Transverse colon (tissue), 4 donors: ENCODE measurements at regions not wholly inside any gene's neighbourhood (a gene's known extent, or its start where the extent isn't known, plus 50 kb on each side); places are given as distances from the start of the nearest gene placed in this dataset.

Source experiments
- DNase-seq: peaks from one replicate; pipeline ENCODE4 v3.0.0-alpha.2; 2019
- H3K27ac ChIP-seq, 4 donors: fragments of 200-600 bp; sonication (generic); 2 replicates each; pipeline ENCODE4 v1.5.1; 2016 to 2018; ENCODE audit warnings: inconsistent platforms in 4 of 4
- H3K27me3 ChIP-seq: fragments of 200-600 bp; sonication (generic); 2 replicates; pipeline ENCODE4 v1.5.1; 2017; ENCODE audit warnings: inconsistent platforms
- H3K36me3 ChIP-seq, 4 donors: fragments of 200-600 bp; sonication (generic); 2 replicates each; pipeline ENCODE4 v1.5.1; 2017 to 2019; ENCODE audit warnings: inconsistent platforms in 4 of 4
- H3K4me1 ChIP-seq, 4 donors: fragments of 200-600 bp; sonication (generic); 2 replicates each; pipeline ENCODE4 v1.5.1; 2017 to 2020; ENCODE audit warnings: inconsistent platforms in 4 of 4
- H3K4me3 ChIP-seq, 4 donors: fragments of 200-600 bp; sonication (generic); 1 replicate in 1 of 4; 2 replicates in 3 of 4; pipeline versions ENCODE4 v1.5.1 to v1.6.1; 2017 to 2019; ENCODE audit warnings: inconsistent platforms in 4 of 4
- H3K9me3 ChIP-seq, 2 donors: fragments of 200-600 bp; sonication (generic); 2 replicates each; pipeline ENCODE4 v1.5.1; 2017 to 2019; ENCODE audit warnings: inconsistent platforms in 2 of 2
- CTCF ChIP-seq, 5 experiments: fragments of 200-600 bp in 3 of 5; fragments of 450-650 bp in 2 of 5; sonication (generic) in 3 of 5; IDR thresholded peaks; 1 replicate in 2 of 5; 2 replicates in 3 of 5; pipeline ENCODE4 v1.5.1; 2016 to 2017; ENCODE audit warnings: antibody characterized with exemption in 5 of 5, inconsistent platforms in 3 of 5, mild to moderate bottlenecking in 2 of 5, moderate library complexity in 1 of 5
- EP300 ChIP-seq: sonication (generic); formaldehyde crosslinking; IDR thresholded peaks from one replicate; pipeline ENCODE4 v1.6.1; 2017; ENCODE audit warnings: antibody characterized with exemption, low read depth
- POLR2A ChIP-seq: fragments of 450-650 bp; IDR thresholded peaks from one replicate; pipeline ENCODE4 v1.6.1; 2016; ENCODE audit warnings: antibody characterized with exemption, mild to moderate bottlenecking, moderate library complexity
- POLR2AphosphoS5 ChIP-seq, 3 donors: sonication (generic); formaldehyde crosslinking; IDR thresholded peaks; one replicate each; pipeline ENCODE4 v1.6.1; 2016; ENCODE audit warnings: antibody characterized with exemption in 3 of 3
- WGBS, 2 donors: methylation state at CpG; one replicate each; pipeline ENCODE4 v1.1.5; 2018; ENCODE audit warnings: low coverage in 1 of 2; 5-methylcytosine and 5-hydroxymethylcytosine counted together
- in situ Hi-C, 4 donors: fragments of 200-750 bp; cut with MboI; loops; one replicate each; pipeline versions ENCODE4 v1.15.0 to v1.15.1; 2017; ENCODE audit warnings: low sequenced_read_pairs in 3 of 4, low pct_ligation_motif_present in 1 of 4, low pct_unique_long_range_greater_than_20kb in 1 of 4
- intact Hi-C: fragments of 100-400 bp; cut with DNase I; formaldehyde crosslinking; loops from one replicate; pipeline ENCODE4 v1.15.1; 2023; ENCODE audit warnings: low total_unique reads

- peaks cover 0 to 2% (median 0%) of the 10 kb centered on the region in 4 donors for H3K4me1 ChIP-seq
- no peak overlapping the region for H3K27ac ChIP-seq
- 75 to 85% methylated on average over 4 to 6 of the region's 6 CpGs for WGBS, 2 donors
- H3K27me3 ChIP-seq: no peaks in the 10 kb centered on the region
- no peaks in the 10 kb centered on the region for H3K36me3 ChIP-seq
- in situ Hi-C loops: no loop called here
- no peak for TF ChIP-seq CTCF (IDR thresholded peaks at IDR 0.05)
- no peak for TF ChIP-seq EP300
- no peak for TF ChIP-seq POLR2A
- TF ChIP-seq POLR2AphosphoS5 (IDR thresholded peaks at IDR 0.05): no peak
- no peaks in the 10 kb centered on the region for H3K9me3 ChIP-seq
- no peak for DNase-seq
- no peak overlapping the region for H3K4me3 ChIP-seq
- intact Hi-C loops: no loop called here
These were observed 138.5 kb downstream of the ZNF621 start for GRCh38 chr3:40663280-40663679.

- H3K4me1 ChIP-seq: peaks cover 0 to 10% (median 3%) of the 10 kb centered on the region in 4 donors
- no peak overlapping the region for H3K4me3 ChIP-seq
- in situ Hi-C loops: no loop called here
- intact Hi-C loops: no loop called here
- no peaks in the 10 kb centered on the region for H3K27me3 ChIP-seq
- H3K9me3 ChIP-seq: peaks cover 0 to 1% of the 10 kb centered on the region in 2 donors
- 84 to 92% methylated on average over 3 to 5 of the region's 5 CpGs for WGBS, 2 donors
- TF ChIP-seq POLR2AphosphoS5 (IDR thresholded peaks at IDR 0.05) (no peak), POLR2A (no peak), CTCF (IDR thresholded peaks at IDR 0.05) (no peak), EP300 (no peak)
- no peak for DNase-seq
- no peaks in the 10 kb centered on the region for H3K36me3 ChIP-seq
- no peak overlapping the region for H3K27ac ChIP-seq
These were observed 144.4 kb downstream of the ZNF621 start for GRCh38 chr3:40669176-40669575.

- intact Hi-C loops (no loop called here), in situ Hi-C loops (no loop called here)
- TF ChIP-seq POLR2AphosphoS5 (IDR thresholded peaks at IDR 0.05) (no peak), CTCF (IDR thresholded peaks at IDR 0.05) (no peak), EP300 (no peak), POLR2A (no peak)
- no peak overlapping the region for H3K27ac ChIP-seq
- H3K4me1 ChIP-seq: peaks cover 0 to 10% (median 3%) of the 10 kb centered on the region in 4 donors
- no peak overlapping the region for H3K4me3 ChIP-seq
- WGBS, 2 donors: 38 to 55% methylated on average over 1 of the region's 1 CpG
- H3K9me3 ChIP-seq: peaks cover 8% of the 10 kb centered on the region in 2 donors
- no peaks in the 10 kb centered on the region for H3K27me3 ChIP-seq
- H3K36me3 ChIP-seq: no peaks in the 10 kb centered on the region
- no peak for DNase-seq
These were observed 148.1 kb downstream of the ZNF621 start for GRCh38 chr3:40672861-40673260.

- intact Hi-C loops (no loop called here), in situ Hi-C loops (no loop called here)
- WGBS, 2 donors: 91 to 94% methylated on average over 3 of the region's 3 CpGs
- H3K36me3 ChIP-seq: no peaks in the 10 kb centered on the region
- H3K27ac ChIP-seq: no peak overlapping the region
- H3K4me3 ChIP-seq: no peak overlapping the region
- TF ChIP-seq POLR2AphosphoS5 (IDR thresholded peaks at IDR 0.05) (no peak), CTCF (IDR thresholded peaks at IDR 0.05) (no peak), EP300 (no peak), POLR2A (no peak)
- no peak for DNase-seq
- peaks cover 8% of the 10 kb centered on the region in 2 donors for H3K9me3 ChIP-seq
- no peaks in the 10 kb centered on the region for H3K27me3 ChIP-seq
- peaks cover 0 to 7% (median 3%) of the 10 kb centered on the region in 4 donors for H3K4me1 ChIP-seq
These were observed 152.6 kb downstream of the ZNF621 start for GRCh38 chr3:40677321-40677720.
